ENCODE measurements at regions not wholly inside any gene's neighbourhood (a gene's known extent, or its start where the extent isn't known, plus 50 kb on each side); places are given as distances from the start of the nearest gene placed in this dataset.

GRCh38 chr9:109830545-109830944, 50.5 kb downstream of the PALM2AKAP2 start:
- Histone ChIP-seq H3K27ac (ENCODE audit: low read depth, low read length) (no peak overlapping the region), H3K36me3 (ENCODE audit: control insufficient read depth, insufficient read depth, low read length) (no peaks in the 10 kb centered on the region), H3K4me1 (ENCODE audit: control insufficient read depth, insufficient read depth, low read length) (no peaks in the 10 kb centered on the region), H3K27me3 (ENCODE audit: control insufficient read depth, insufficient read depth, low read length) (no peaks in the 10 kb centered on the region), H3K9ac (ENCODE audit: low read depth, low read length) (no peak overlapping the region), H3K4me3 (ENCODE audit: low read depth, low read length) (no peak overlapping the region), H3K9me3 (ENCODE audit: control insufficient read depth, insufficient read depth, low read length) (peaks cover 6% of the 10 kb centered on the region)

GRCh38 chr9:109831998-109832658, 52.1 kb downstream of the PALM2AKAP2 start:
- Histone ChIP-seq H3K27me3 (ENCODE audit: control insufficient read depth, insufficient read depth, low read length) (no peaks in the 10 kb centered on the region), H3K27ac (ENCODE audit: low read depth, low read length) (no peak overlapping the region), H3K4me3 (ENCODE audit: low read depth, low read length) (no peak overlapping the region), H3K9me3 (ENCODE audit: control insufficient read depth, insufficient read depth, low read length) (peaks cover 6% of the 10 kb centered on the region), H3K9ac (ENCODE audit: low read depth, low read length) (no peak overlapping the region), H3K4me1 (ENCODE audit: control insufficient read depth, insufficient read depth, low read length) (no peaks in the 10 kb centered on the region), H3K36me3 (ENCODE audit: control insufficient read depth, insufficient read depth, low read length) (no peaks in the 10 kb centered on the region)

- H3K27ac ChIP-seq (ENCODE audit: low read depth, low read length) = no peak overlapping the region
Observed at GRCh38 chr9:109834855-109835254, 54.9 kb downstream of the PALM2AKAP2 start.

GRCh38 chr9:109843641-109844040, 63.6 kb downstream of the PALM2AKAP2 start:
- Histone ChIP-seq H3K4me3 (ENCODE audit: low read depth, low read length) (no peak overlapping the region), H3K27me3 (ENCODE audit: control insufficient read depth, insufficient read depth, low read length) (no peaks in the 10 kb centered on the region), H3K9me3 (ENCODE audit: control insufficient read depth, insufficient read depth, low read length) (no peaks in the 10 kb centered on the region), H3K27ac (ENCODE audit: low read depth, low read length) (no peak overlapping the region), H3K4me1 (ENCODE audit: control insufficient read depth, insufficient read depth, low read length) (no peaks in the 10 kb centered on the region), H3K36me3 (ENCODE audit: control insufficient read depth, insufficient read depth, low read length) (no peaks in the 10 kb centered on the region), H3K9ac (ENCODE audit: low read depth, low read length) (no peak overlapping the region)

More at GRCh38 chr9:109834855-109835254, 54.9 kb downstream of the PALM2AKAP2 start:
- H3K4me3 ChIP-seq (ENCODE audit: low read depth, low read length) = no peak overlapping the region
- H3K27me3 ChIP-seq (ENCODE audit: control insufficient read depth, insufficient read depth, low read length) = no peaks in the 10 kb centered on the region
- H3K36me3 ChIP-seq (ENCODE audit: control insufficient read depth, insufficient read depth, low read length) = no peaks in the 10 kb centered on the region
- peaks cover 6% of the 10 kb centered on the region for H3K9me3 ChIP-seq (ENCODE audit: control insufficient read depth, insufficient read depth, low read length)
- no peaks in the 10 kb centered on the region for H3K4me1 ChIP-seq (ENCODE audit: control insufficient read depth, insufficient read depth, low read length)
- H3K9ac ChIP-seq (ENCODE audit: low read depth, low read length) = no peak overlapping the region

- no peak overlapping the region for H3K4me3 ChIP-seq (ENCODE audit: low read depth, low read length)
- H3K27me3 ChIP-seq (ENCODE audit: control insufficient read depth, insufficient read depth, low read length) = no peaks in the 10 kb centered on the region
- H3K4me1 ChIP-seq (ENCODE audit: control insufficient read depth, insufficient read depth, low read length) = no peaks in the 10 kb centered on the region
- no peak overlapping the region for H3K27ac ChIP-seq (ENCODE audit: low read depth, low read length)
- H3K9me3 ChIP-seq (ENCODE audit: control insufficient read depth, insufficient read depth, low read length) = no peaks in the 10 kb centered on the region
- no peaks in the 10 kb centered on the region for H3K36me3 ChIP-seq (ENCODE audit: control insufficient read depth, insufficient read depth, low read length)
- no peak overlapping the region for H3K9ac ChIP-seq (ENCODE audit: low read depth, low read length)
Observed at GRCh38 chr9:109845226-109845625, 65.2 kb downstream of the PALM2AKAP2 start.

- no peak overlapping the region for H3K9ac ChIP-seq (ENCODE audit: low read depth, low read length)
- no peaks in the 10 kb centered on the region for H3K4me1 ChIP-seq (ENCODE audit: control insufficient read depth, insufficient read depth, low read length)
- no peak overlapping the region for H3K4me3 ChIP-seq (ENCODE audit: low read depth, low read length)
- no peak overlapping the region for H3K27ac ChIP-seq (ENCODE audit: low read depth, low read length)
- no peaks in the 10 kb centered on the region for H3K36me3 ChIP-seq (ENCODE audit: control insufficient read depth, insufficient read depth, low read length)
- no peaks in the 10 kb centered on the region for H3K27me3 ChIP-seq (ENCODE audit: control insufficient read depth, insufficient read depth, low read length)
- H3K9me3 ChIP-seq (ENCODE audit: control insufficient read depth, insufficient read depth, low read length) = no peaks in the 10 kb centered on the region
Observed at GRCh38 chr9:109846776-109847175, 66.8 kb downstream of the PALM2AKAP2 start.

- no peak overlapping the region for H3K27ac ChIP-seq (ENCODE audit: low read depth, low read length)
- H3K9ac ChIP-seq (ENCODE audit: low read depth, low read length) = no peak overlapping the region
- no peaks in the 10 kb centered on the region for H3K9me3 ChIP-seq (ENCODE audit: control insufficient read depth, insufficient read depth, low read length)
- no peaks in the 10 kb centered on the region for H3K36me3 ChIP-seq (ENCODE audit: control insufficient read depth, insufficient read depth, low read length)
- H3K4me3 ChIP-seq (ENCODE audit: low read depth, low read length) = no peak overlapping the region
- H3K4me1 ChIP-seq (ENCODE audit: control insufficient read depth, insufficient read depth, low read length) = peaks cover 5% of the 10 kb centered on the region; the same call in 1 of the 2 replicates
- no peaks in the 10 kb centered on the region for H3K27me3 ChIP-seq (ENCODE audit: control insufficient read depth, insufficient read depth, low read length)
Observed at GRCh38 chr9:109852556-109852955, 72.6 kb downstream of the PALM2AKAP2 start.

- Histone ChIP-seq H3K9ac (ENCODE audit: low read depth, low read length) (no peak overlapping the region), H3K36me3 (ENCODE audit: control insufficient read depth, insufficient read depth, low read length) (no peaks in the 10 kb centered on the region), H3K9me3 (ENCODE audit: control insufficient read depth, insufficient read depth, low read length) (no peaks in the 10 kb centered on the region), H3K4me3 (ENCODE audit: low read depth, low read length) (no peak overlapping the region), H3K27ac (ENCODE audit: low read depth, low read length) (no peak overlapping the region), H3K27me3 (ENCODE audit: control insufficient read depth, insufficient read depth, low read length) (no peaks in the 10 kb centered on the region), H3K4me1 (ENCODE audit: control insufficient read depth, insufficient read depth, low read length) (peaks cover 5% of the 10 kb centered on the region; the same call in 1 of the 2 replicates)
Observed at GRCh38 chr9:109855540-109855939, 75.5 kb downstream of the PALM2AKAP2 start.

GRCh38 chr9:109856785-109857184, 76.8 kb downstream of the PALM2AKAP2 start:
- Histone ChIP-seq H3K9me3 (ENCODE audit: control insufficient read depth, insufficient read depth, low read length) (no peaks in the 10 kb centered on the region), H3K4me1 (ENCODE audit: control insufficient read depth, insufficient read depth, low read length) (peaks cover 5% of the 10 kb centered on the region; the same call in 1 of the 2 replicates), H3K27ac (ENCODE audit: low read depth, low read length) (no peak overlapping the region), H3K9ac (ENCODE audit: low read depth, low read length) (no peak overlapping the region), H3K27me3 (ENCODE audit: control insufficient read depth, insufficient read depth, low read length) (no peaks in the 10 kb centered on the region), H3K36me3 (ENCODE audit: control insufficient read depth, insufficient read depth, low read length) (no peaks in the 10 kb centered on the region), H3K4me3 (ENCODE audit: low read depth, low read length) (no peak overlapping the region)

GRCh38 chr9:109857336-109857735, 77.3 kb downstream of the PALM2AKAP2 start:
- Histone ChIP-seq H3K4me3 (ENCODE audit: low read depth, low read length) (no peak overlapping the region), H3K9me3 (ENCODE audit: control insufficient read depth, insufficient read depth, low read length) (no peaks in the 10 kb centered on the region), H3K36me3 (ENCODE audit: control insufficient read depth, insufficient read depth, low read length) (no peaks in the 10 kb centered on the region), H3K4me1 (ENCODE audit: control insufficient read depth, insufficient read depth, low read length) (peaks cover 5% of the 10 kb centered on the region; the same call in 1 of the 2 replicates), H3K9ac (ENCODE audit: low read depth, low read length) (no peak overlapping the region), H3K27ac (ENCODE audit: low read depth, low read length) (no peak overlapping the region), H3K27me3 (ENCODE audit: control insufficient read depth, insufficient read depth, low read length) (no peaks in the 10 kb centered on the region)

GRCh38 chr9:109859447-109859846, 79.4 kb downstream of the PALM2AKAP2 start:
- H3K9me3 ChIP-seq (ENCODE audit: control insufficient read depth, insufficient read depth, low read length) = no peaks in the 10 kb centered on the region
- no peak overlapping the region for H3K27ac ChIP-seq (ENCODE audit: low read depth, low read length)
- H3K4me3 ChIP-seq (ENCODE audit: low read depth, low read length) = no peak overlapping the region
- H3K9ac ChIP-seq (ENCODE audit: low read depth, low read length) = no peak overlapping the region
- no peaks in the 10 kb centered on the region for H3K36me3 ChIP-seq (ENCODE audit: control insufficient read depth, insufficient read depth, low read length)
- peaks cover 5% of the 10 kb centered on the region; the same call in 1 of the 2 replicates for H3K4me1 ChIP-seq (ENCODE audit: control insufficient read depth, insufficient read depth, low read length)
- no peaks in the 10 kb centered on the region for H3K27me3 ChIP-seq (ENCODE audit: control insufficient read depth, insufficient read depth, low read length)

All from HUES48 (cell line).